ENCODE measurements at regions not wholly inside any gene's neighbourhood (a gene's known extent, or its start where the extent isn't known, plus 50 kb on each side); places are given as distances from the start of the nearest gene placed in this dataset.

- ATAC-seq (ENCODE audit: low FRiP score) (no peak), DNase-seq (ENCODE audit: low spot score) (no peak)
- no peak for TF ChIP-seq CTCF (IDR thresholded peaks at IDR 0.05)
These were observed 433.5 kb downstream of the DHX35 start for GRCh38 chr20:39395478-39396291.

DNA sequence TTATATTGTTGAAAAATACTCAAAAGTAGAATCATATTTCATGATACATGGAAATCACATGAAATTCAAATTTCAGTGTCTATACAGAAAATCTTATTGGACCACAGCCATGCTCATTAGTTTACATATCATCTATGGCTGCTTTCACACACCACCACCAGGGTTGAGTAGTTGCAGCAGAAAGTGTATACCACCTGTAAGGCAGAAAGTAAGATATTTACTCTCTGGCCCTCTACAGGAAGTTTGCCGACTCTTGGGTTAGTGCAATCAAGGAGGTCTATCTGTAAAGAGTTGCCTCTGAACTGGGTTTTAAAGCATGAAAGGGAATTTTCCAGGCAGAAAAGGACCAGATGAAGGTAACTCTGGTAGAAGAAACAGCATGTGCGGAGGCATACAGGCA is 432.3 kb downstream of the DHX35 start:
- ATAC-seq (ENCODE audit: low FRiP score) = no peak

GRCh38 chr20:39390186-39390585 is 428.0 kb downstream of the DHX35 start:
- ATAC-seq (ENCODE audit: low FRiP score) (no peak), DNase-seq (ENCODE audit: low spot score) (no peak)
- TF ChIP-seq CTCF (IDR thresholded peaks at IDR 0.05) = no peak

More for the DNA sequence above, 432.3 kb downstream of the DHX35 start:
- TF ChIP-seq CTCF (IDR thresholded peaks at IDR 0.05) = no peak
- no peak for DNase-seq (ENCODE audit: low spot score)

DNA sequence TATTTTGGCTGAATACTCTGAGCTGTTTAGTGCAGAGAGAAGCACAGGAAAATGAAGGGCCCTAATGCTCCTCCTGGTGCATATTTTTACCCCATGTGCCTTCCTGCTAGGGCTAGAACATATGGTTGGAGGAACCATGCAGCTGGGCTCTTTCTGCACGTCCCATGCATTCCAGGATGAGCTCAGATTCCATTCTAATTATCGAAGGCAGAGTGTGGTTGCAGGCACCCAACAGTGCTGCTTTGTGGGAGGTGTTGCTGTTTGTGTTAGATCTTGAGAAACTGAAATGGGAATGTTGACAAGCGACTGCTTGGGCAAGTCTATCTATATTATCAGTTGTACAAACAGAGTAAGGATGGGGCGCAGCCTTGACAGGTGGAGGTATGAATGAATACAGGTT is 419.5 kb downstream of the DHX35 start:
- TF ChIP-seq CTCF (IDR thresholded peaks at IDR 0.05) = no peak
- ATAC-seq (ENCODE audit: low FRiP score) (no peak), DNase-seq (ENCODE audit: low spot score) (no peak)

DNA sequence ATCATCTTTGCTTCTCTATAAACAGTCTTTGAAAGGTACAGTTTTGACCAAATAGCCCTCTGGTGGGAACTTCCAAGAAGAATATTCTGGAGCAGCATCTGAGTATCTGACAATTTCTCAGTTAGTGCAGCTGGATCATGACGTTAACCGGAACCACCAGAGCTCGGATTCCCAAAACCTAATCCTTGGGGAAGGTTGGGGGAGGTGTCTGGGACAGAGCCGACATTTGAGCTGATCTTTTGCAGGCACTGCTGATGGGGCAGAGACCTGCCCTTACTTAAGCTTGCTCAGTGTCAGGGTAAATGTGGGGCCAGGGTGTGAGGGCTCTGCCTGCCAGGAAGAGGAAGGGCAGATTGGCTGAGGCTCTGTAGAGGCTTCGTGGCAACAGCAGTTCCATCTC is 416.6 kb downstream of the DHX35 start:
- TF ChIP-seq CTCF (IDR thresholded peaks at IDR 0.05) = no peak
- DNase-seq (ENCODE audit: low spot score) = no peak
- ATAC-seq (ENCODE audit: low FRiP score) = no peak

DNA sequence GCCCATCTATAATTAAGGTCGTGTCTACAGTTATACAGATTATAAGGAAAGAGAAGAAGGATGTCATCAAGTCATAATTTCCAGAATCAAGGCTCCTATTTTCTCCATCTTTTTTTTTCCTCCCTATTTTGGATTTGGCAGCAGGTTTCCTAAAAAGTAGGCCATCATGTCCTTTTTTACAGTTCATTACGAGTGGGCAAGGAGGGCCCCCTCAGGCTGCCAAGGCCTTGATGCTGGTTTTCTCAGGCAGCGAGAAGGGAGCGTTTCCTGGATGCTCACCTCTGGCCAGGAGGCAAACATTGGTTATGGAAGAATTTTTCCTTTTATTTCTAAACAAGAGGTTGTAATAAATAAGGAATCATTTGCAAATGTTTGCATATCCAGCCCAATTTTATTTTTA is 414.6 kb downstream of the DHX35 start:
- TF ChIP-seq CTCF (IDR thresholded peaks at IDR 0.05) = no peak
- no peak for DNase-seq (ENCODE audit: low spot score)
- no peak for ATAC-seq (ENCODE audit: low FRiP score)

- ATAC-seq (ENCODE audit: low FRiP score) = no peak
- no peak for DNase-seq (ENCODE audit: low spot score)
- no peak for TF ChIP-seq CTCF (IDR thresholded peaks at IDR 0.05)
These were observed 402.2 kb downstream of the DHX35 start for GRCh38 chr20:39364320-39364719.

Measured in omental fat pad (tissue), 3 donors.